ENCODE measurements at regions not wholly inside any gene's neighbourhood (a gene's known extent, or its start where the extent isn't known, plus 50 kb on each side); places are given as distances from the start of the nearest gene placed in this dataset.
"Not testable (repeated sequence)": the region's sequence is repeated elsewhere in the genome, so short reads cannot be mapped to it uniquely, and the experiment has no call there.

- no peak overlapping the region for H3K4me3 ChIP-seq (ENCODE audit: low read depth, low read length)
- no peak overlapping the region for H3K27ac ChIP-seq (ENCODE audit: low read depth)
- no peak for DNase-seq (ENCODE audit: extremely low spot score)
- H3K36me3 ChIP-seq (ENCODE audit: insufficient read depth) = no peaks in the 10 kb centered on the region
- H3K4me1 ChIP-seq (ENCODE audit: insufficient read depth) = no peaks in the 10 kb centered on the region
Measured at GRCh38 chr1:115526900-115527299, 114.9 kb upstream of the VANGL1 start.

GRCh38 chr1:115524236-115524635, 117.5 kb upstream of the VANGL1 start:
- DNase-seq (ENCODE audit: extremely low spot score) = no peak
- Histone ChIP-seq H3K4me3 (ENCODE audit: low read depth, low read length) (no peak overlapping the region), H3K4me1 (ENCODE audit: insufficient read depth) (no peaks in the 10 kb centered on the region), H3K36me3 (ENCODE audit: insufficient read depth) (no peaks in the 10 kb centered on the region), H3K27ac (ENCODE audit: low read depth) (no peak overlapping the region)
- 82% methylated on average over 1 of the region's 1 CpG for WGBS

- H3K27ac ChIP-seq (ENCODE audit: low read depth) = no peak overlapping the region
- H3K36me3 ChIP-seq (ENCODE audit: insufficient read depth) = no peaks in the 10 kb centered on the region
- no peaks in the 10 kb centered on the region for H3K4me1 ChIP-seq (ENCODE audit: insufficient read depth)
- H3K4me3 ChIP-seq (ENCODE audit: low read depth, low read length) = no peak overlapping the region
- no peak for DNase-seq (ENCODE audit: extremely low spot score)
Measured at GRCh38 chr1:115522386-115522785, 119.4 kb upstream of the VANGL1 start.

GRCh38 chr1:115515270-115515669, 126.5 kb upstream of the VANGL1 start:
- Histone ChIP-seq H3K4me3 (ENCODE audit: low read depth, low read length) (no peak overlapping the region), H3K36me3 (ENCODE audit: insufficient read depth) (no peaks in the 10 kb centered on the region), H3K4me1 (ENCODE audit: insufficient read depth) (no peaks in the 10 kb centered on the region), H3K27ac (ENCODE audit: low read depth) (no peak overlapping the region)
- DNase-seq (ENCODE audit: extremely low spot score) = no peak
- WGBS = 94% methylated on average over 4 of the region's 4 CpGs

- H3K4me3 ChIP-seq (ENCODE audit: low read depth, low read length); H3K27ac ChIP-seq (ENCODE audit: low read depth); H3K36me3 ChIP-seq (ENCODE audit: insufficient read depth); DNase-seq (ENCODE audit: extremely low spot score); H3K4me1 ChIP-seq (ENCODE audit: insufficient read depth): not testable (repeated sequence)
- WGBS = 83% methylated on average over 4 of the region's 4 CpGs
Measured at GRCh38 chr1:115510226-115510625, 131.5 kb upstream of the VANGL1 start.

- 35% methylated on average over 6 of the region's 6 CpGs for WGBS
- Histone ChIP-seq H3K36me3 (ENCODE audit: insufficient read depth) (no peaks in the 10 kb centered on the region), H3K27ac (ENCODE audit: low read depth) (no peak overlapping the region), H3K4me1 (ENCODE audit: insufficient read depth) (no peaks in the 10 kb centered on the region), H3K4me3 (ENCODE audit: low read depth, low read length) (no peak overlapping the region)
- DNase-seq (ENCODE audit: extremely low spot score) = no peak
Measured at GRCh38 chr1:115507901-115508300, 133.9 kb upstream of the VANGL1 start.

GRCh38 chr1:115506924-115507589, 134.7 kb upstream of the VANGL1 start:
- DNase-seq (ENCODE audit: extremely low spot score) = no peak

GRCh38 chr1:115506518-115506917, 135.3 kb upstream of the VANGL1 start:
- Histone ChIP-seq H3K36me3 (ENCODE audit: insufficient read depth) (no peaks in the 10 kb centered on the region), H3K27ac (ENCODE audit: low read depth) (no peak overlapping the region), H3K4me1 (ENCODE audit: insufficient read depth) (no peaks in the 10 kb centered on the region), H3K4me3 (ENCODE audit: low read depth, low read length) (no peak overlapping the region)
- DNase-seq (ENCODE audit: extremely low spot score) = no peak
- WGBS = 69% methylated on average over 8 of the region's 8 CpGs

More at GRCh38 chr1:115506924-115507589, 134.7 kb upstream of the VANGL1 start:
- WGBS = 57% methylated on average over 10 of the region's 10 CpGs
- Histone ChIP-seq H3K4me3 (ENCODE audit: low read depth, low read length) (no peak overlapping the region), H3K36me3 (ENCODE audit: insufficient read depth) (no peaks in the 10 kb centered on the region), H3K27ac (ENCODE audit: low read depth) (no peak overlapping the region), H3K4me1 (ENCODE audit: insufficient read depth) (no peaks in the 10 kb centered on the region)

- no peaks in the 10 kb centered on the region for H3K4me1 ChIP-seq (ENCODE audit: insufficient read depth)
- DNase-seq (ENCODE audit: extremely low spot score) = peak; percentile 58
- no peaks in the 10 kb centered on the region for H3K36me3 ChIP-seq (ENCODE audit: insufficient read depth)
- no peak overlapping the region for H3K4me3 ChIP-seq (ENCODE audit: low read depth, low read length)
- H3K27ac ChIP-seq (ENCODE audit: low read depth) = no peak overlapping the region
Measured at GRCh38 chr1:115505148-115505571, 136.6 kb upstream of the VANGL1 start.

GRCh38 chr1:115502183-115502582, 139.6 kb upstream of the VANGL1 start:
- not testable (repeated sequence) for H3K36me3 ChIP-seq (ENCODE audit: insufficient read depth); DNase-seq (ENCODE audit: extremely low spot score)
- WGBS = 82% methylated on average over 4 of the region's 4 CpGs

GRCh38 chr1:115501476-115501875, 140.3 kb upstream of the VANGL1 start:
- H3K27ac ChIP-seq (ENCODE audit: low read depth) = no peak overlapping the region
- H3K36me3 ChIP-seq (ENCODE audit: insufficient read depth) = no peaks in the 10 kb centered on the region
- H3K4me1 ChIP-seq (ENCODE audit: insufficient read depth) = no peaks in the 10 kb centered on the region
- no peak for DNase-seq (ENCODE audit: extremely low spot score)
- 85% methylated on average over 1 of the region's 1 CpG for WGBS
- no peak overlapping the region for H3K4me3 ChIP-seq (ENCODE audit: low read depth, low read length)

More at GRCh38 chr1:115502183-115502582, 139.6 kb upstream of the VANGL1 start:
- H3K27ac ChIP-seq (ENCODE audit: low read depth); H3K4me3 ChIP-seq (ENCODE audit: low read depth, low read length); H3K4me1 ChIP-seq (ENCODE audit: insufficient read depth): not testable (repeated sequence)

- no peak for DNase-seq (ENCODE audit: extremely low spot score)
- Histone ChIP-seq H3K4me3 (ENCODE audit: low read depth, low read length) (no peak overlapping the region), H3K36me3 (ENCODE audit: insufficient read depth) (no peaks in the 10 kb centered on the region), H3K4me1 (ENCODE audit: insufficient read depth) (no peaks in the 10 kb centered on the region), H3K27ac (ENCODE audit: low read depth) (no peak overlapping the region)
- WGBS = 96% methylated on average over 2 of the region's 2 CpGs
Measured at GRCh38 chr1:115499253-115499652, 142.5 kb upstream of the VANGL1 start.

GRCh38 chr1:115496904-115497527, 144.8 kb upstream of the VANGL1 start:
- Histone ChIP-seq H3K36me3 (ENCODE audit: insufficient read depth) (no peaks in the 10 kb centered on the region), H3K27ac (ENCODE audit: low read depth) (no peak overlapping the region), H3K4me3 (ENCODE audit: low read depth, low read length) (no peak overlapping the region), H3K4me1 (ENCODE audit: insufficient read depth) (no peaks in the 10 kb centered on the region)
- WGBS = 58% methylated on average over 4 of the region's 4 CpGs
- no peak for DNase-seq (ENCODE audit: extremely low spot score)

- Histone ChIP-seq H3K36me3 (ENCODE audit: insufficient read depth) (no peaks in the 10 kb centered on the region), H3K27ac (ENCODE audit: low read depth) (no peak overlapping the region), H3K4me1 (ENCODE audit: insufficient read depth) (no peaks in the 10 kb centered on the region), H3K4me3 (ENCODE audit: low read depth, low read length) (no peak overlapping the region)
- DNase-seq (ENCODE audit: extremely low spot score) = no peak
- WGBS = 86% methylated on average over 6 of the region's 6 CpGs
Measured at GRCh38 chr1:115495625-115496024, 146.1 kb upstream of the VANGL1 start.
